Caco-2 (cell line): ENCODE measurements at regions not wholly inside any gene's neighbourhood (a gene's known extent, or its start where the extent isn't known, plus 50 kb on each side); places are given as distances from the start of the nearest gene placed in this dataset.

Experiments
- BruUV-seq: library from RNA; stranded (reverse); fragments of 400-500 nt; replicated peaks from 2 replicates; lab custom pipeline; 2021; lab: Mats Ljungman, UMichigan
- CTCF ChIA-PET: fragments of 300-600 bp; sonication (Branson Sonifier 250); formaldehyde crosslinking; loops from one replicate; lab custom pipeline; 2022; ENCODE audit warnings: antibody characterized with exemption; lab: Charles Lee
- POLR2A ChIA-PET: fragments of 300-600 bp; sonication (Branson Sonifier 250); formaldehyde crosslinking; loops from one replicate; lab custom pipeline; 2022; ENCODE audit warnings: antibody characterized with exemption; lab: Charles Lee
- DNase-seq, 2 experiments: peaks; one replicate each; pipeline versions ENCODE4 v3.0.0 to v3.0.0-alpha.2; 2020 to 2022
- H3K27me3 ChIP-seq: replicated peaks from 2 replicates; pipeline ENCODE4 v1.6.0; 2011; ENCODE audit warnings: low read length; ENCODE audit not compliant: control insufficient read depth, insufficient read depth
- H3K36me3 ChIP-seq: 2 replicates; pipeline ENCODE4 v1.5.1; 2011; ENCODE audit warnings: low read length; ENCODE audit not compliant: control insufficient read depth, insufficient read depth
- H3K4me1 ChIP-seq: fragments of 250-450 bp; sonication (Bioruptor Pico); 2 replicates; pipeline ENCODE4 v1.5.1; 2020; ENCODE audit warnings: mild to moderate bottlenecking
- H3K4me3 ChIP-seq: 2 replicates; pipeline ENCODE4 v1.5.1; 2011; ENCODE audit warnings: low read depth, mild to moderate bottlenecking, control low read depth, low read length
- H3K9me3 ChIP-seq: fragments of 250-450 bp; sonication (Bioruptor Pico); 2 replicates; pipeline ENCODE4 v1.5.1; 2020; ENCODE audit warnings: mild to moderate bottlenecking, moderate library complexity
- H3K27ac Mint-ChIP-seq: one replicate; pipeline ENCODE4 v1.8.0; 2022; ENCODE audit warnings: mixed read lengths; ENCODE audit not compliant: unreplicated experiment
- H3K27me3 Mint-ChIP-seq: one replicate; pipeline ENCODE4 v1.8.0; 2022; ENCODE audit warnings: mixed read lengths; ENCODE audit not compliant: insufficient read depth, unreplicated experiment
- H3K36me3 Mint-ChIP-seq: one replicate; pipeline ENCODE4 v1.8.0; 2022; ENCODE audit warnings: mild to moderate bottlenecking, mixed read lengths; ENCODE audit not compliant: insufficient read depth, unreplicated experiment
- H3K4me1 Mint-ChIP-seq: one replicate; pipeline ENCODE4 v1.8.0; 2022; ENCODE audit warnings: low read depth, mixed read lengths; ENCODE audit not compliant: unreplicated experiment
- H3K4me3 Mint-ChIP-seq: one replicate; pipeline ENCODE4 v1.8.0; 2022; ENCODE audit warnings: mild to moderate bottlenecking, moderate library complexity, mixed read lengths; ENCODE audit not compliant: unreplicated experiment
- H3K9me3 Mint-ChIP-seq: one replicate; pipeline ENCODE4 v1.8.0; 2022; ENCODE audit warnings: mixed read lengths; ENCODE audit not compliant: unreplicated experiment
- CTCF ChIP-seq, 2 experiments: fragments of 200-600 bp in 1 of 2; IDR thresholded peaks; 1 replicate in 1 of 2; 2 replicates in 1 of 2; pipeline versions ENCODE4 v1.5.1 to v1.8.0; 2011 to 2022; ENCODE audit warnings: antibody characterized with exemption in 1 of 2, control low read depth in 1 of 2, inconsistent platforms in 1 of 2, low read depth in 1 of 2, low read length in 1 of 2, mild to moderate bottlenecking in 1 of 2, moderate library complexity in 1 of 2; ENCODE audit not compliant: insufficient read depth in 1 of 2, severe bottlenecking in 1 of 2, unreplicated experiment in 1 of 2
- intact Hi-C: fragments of 100-400 bp; cut with micrococcal nuclease; formaldehyde crosslinking; loops from one replicate; pipeline ENCODE4 v1.10.0; 2022; ENCODE audit not compliant: unreplicated experiment

- Histone ChIP-seq H3K4me3 (no peak overlapping the region), H3K36me3 (no peaks in the 10 kb centered on the region), H3K9me3 (no peaks in the 10 kb centered on the region), H3K27me3 (no peaks in the 10 kb centered on the region), H3K4me1 (peaks cover 38% of the 10 kb centered on the region)
- Mint-ChIP-seq H3K36me3 (no peaks in the 10 kb centered on the region), H3K27ac (no peak overlapping the region), H3K4me1 (peaks cover 34% of the 10 kb centered on the region), H3K4me3 (no peak overlapping the region), H3K9me3 (no peaks in the 10 kb centered on the region), H3K27me3 (no peaks in the 10 kb centered on the region)
- no peak for DNase-seq
- no TSS peak for BruUV-seq
- TF ChIP-seq CTCF (IDR thresholded peaks at IDR 0.05; ENCODE audit: insufficient read depth in 1 of 2, low read depth in 1 of 2, low read length in 1 of 2, severe bottlenecking in 1 of 2, unreplicated experiment in 1 of 2), result no peak
- POLR2A ChIA-PET, result no interaction called here
- CTCF ChIA-PET, result no interaction called here
- intact Hi-C loops, result no loop called here
Observed at GRCh38 chr9:105074491-105074890, 146.5 kb upstream of the ABCA1 start.

- no peak for TF ChIP-seq CTCF (IDR thresholded peaks at IDR 0.05; ENCODE audit: insufficient read depth in 1 of 2, low read depth in 1 of 2, low read length in 1 of 2, severe bottlenecking in 1 of 2, unreplicated experiment in 1 of 2)
- Mint-ChIP-seq H3K36me3 (no peaks in the 10 kb centered on the region), H3K9me3 (no peaks in the 10 kb centered on the region), H3K27me3 (no peaks in the 10 kb centered on the region), H3K4me3 (peak overlapping the region; percentile 24), H3K4me1 (peaks cover 19% of the 10 kb centered on the region), H3K27ac (peak overlapping the region; percentile 48)
- no peak overlapping the region for H3K4me3 ChIP-seq
- CTCF ChIA-PET, result interaction anchor here (1.5 kb wide), 1 partner anchor 12 kb away, joined by 5 read pairs; no protein-coding TSS in a partner anchor
- no peaks in the 10 kb centered on the region for H3K27me3 ChIP-seq
- H3K9me3 ChIP-seq, result no peaks in the 10 kb centered on the region
- DNase-seq, result peak; percentile 29 to 75
- no TSS peak for BruUV-seq
- H3K36me3 ChIP-seq, result no peaks in the 10 kb centered on the region
- POLR2A ChIA-PET, result no interaction called here
- H3K4me1 ChIP-seq, result peaks cover 32% of the 10 kb centered on the region
- intact Hi-C loops, result loop anchor here (1.0 kb wide), 1 partner anchor 38 kb away; no protein-coding TSS in a partner anchor
Observed at GRCh38 chr9:105076729-105077128, 148.8 kb upstream of the ABCA1 start.

- Histone ChIP-seq H3K4me1 (peaks cover 59% of the 10 kb centered on the region), H3K9me3 (no peaks in the 10 kb centered on the region), H3K4me3 (no peak overlapping the region), H3K36me3 (no peaks in the 10 kb centered on the region), H3K27me3 (no peaks in the 10 kb centered on the region)
- peaks cover 28% of the 10 kb centered on the region for H3K4me1 Mint-ChIP-seq
- intact Hi-C loops, result no loop called here
- no peak for TF ChIP-seq CTCF (IDR thresholded peaks at IDR 0.05; ENCODE audit: insufficient read depth in 1 of 2, low read depth in 1 of 2, low read length in 1 of 2, severe bottlenecking in 1 of 2, unreplicated experiment in 1 of 2)
- H3K36me3 Mint-ChIP-seq, result no peaks in the 10 kb centered on the region
- no peak overlapping the region for H3K4me3 Mint-ChIP-seq
- CTCF ChIA-PET, result no interaction called here
- H3K9me3 Mint-ChIP-seq, result no peaks in the 10 kb centered on the region
- POLR2A ChIA-PET, result no interaction called here
- H3K27ac Mint-ChIP-seq, result peak overlapping the region; percentile 56
- no peak for DNase-seq
- no peaks in the 10 kb centered on the region for H3K27me3 Mint-ChIP-seq
- no TSS peak for BruUV-seq
Observed at GRCh38 chr9:105079457-105079856, 151.5 kb upstream of the ABCA1 start.
